GM12878 (cell line): ENCODE measurements at regions not wholly inside any gene's neighbourhood (a gene's known extent, or its start where the extent isn't known, plus 50 kb on each side); places are given as distances from the start of the nearest gene placed in this dataset.

Source experiments
- ATAC-seq: fragments of 200-7000 bp; cut with Tn5 transposase; 3 replicates; pipeline ENCODE4 v1.9.1; 2020; ENCODE audit warnings: mild to moderate bottlenecking, moderate library complexity
- BruUV-seq: library from RNA; stranded (reverse); fragments of 400-500 nt; replicated peaks from 2 replicates; lab custom pipeline; 2021; lab: Mats Ljungman, UMichigan
- CTCF ChIA-PET: fragments of 300-600 bp; sonication (Branson Sonifier 250); formaldehyde crosslinking; extraction: SDS; loops from one replicate; lab custom pipeline; 2021; ENCODE audit warnings: inconsistent platforms; lab: Yijun Ruan, JAX
- POLR2A ChIA-PET: fragments of 350-600 bp; formaldehyde crosslinking; extraction: SDS; loops from one replicate; lab custom pipeline; 2021; ENCODE audit warnings: inconsistent platforms; lab: Charles Lee
- RAD21 ChIA-PET: fragments of 300-600 bp; sonication (Branson Sonifier 250); formaldehyde crosslinking; loops from one replicate; lab custom pipeline; 2023; ENCODE audit warnings: antibody characterized with exemption; ENCODE audit not compliant: unreplicated experiment; lab: Charles Lee
- SMC1A ChIA-PET: fragments of 300-600 bp; sonication (Branson Sonifier 250); formaldehyde crosslinking; loops from one replicate; lab custom pipeline; 2023; ENCODE audit not compliant: unreplicated experiment, uncharacterized antibody; lab: Charles Lee
- DNase-seq: peaks from one replicate; pipeline ENCODE4 v3.0.0-alpha.2; 2011; ENCODE audit warnings: low read depth, low spot score
- FAIRE-seq: peaks from 3 replicates; lab custom pipeline; 2011; peaks lifted over from hg19 to GRCh38; lab: Jason Lieb, UNC
- H2AFZ ChIP-seq: 2 replicates; pipeline ENCODE4 v1.6.0; 2011; ENCODE audit warnings: low read depth, low read length, control low read depth; ENCODE audit not compliant: control insufficient read depth
- H3K27ac ChIP-seq: 2 replicates; pipeline ENCODE4 v1.5.1; 2011; ENCODE audit warnings: control low read depth; ENCODE audit not compliant: control insufficient read depth, insufficient read depth
- H3K27me3 ChIP-seq, 2 experiments: replicated peaks in 1 of 2; 2 replicates each; pipeline versions ENCODE4 v1.6.0 to v1.6.1; 2011; ENCODE audit warnings: low read length in 1 of 2; ENCODE audit not compliant: control insufficient read depth in 2 of 2, insufficient read depth in 2 of 2
- H3K36me3 ChIP-seq, 2 experiments: 2 replicates each; pipeline ENCODE4 v1.5.1; 2011; ENCODE audit warnings: low read length in 1 of 2; ENCODE audit not compliant: control insufficient read depth in 2 of 2, insufficient read depth in 2 of 2
- H3K4me1 ChIP-seq: 2 replicates; pipeline ENCODE4 v1.6.1; 2011; ENCODE audit warnings: mild to moderate bottlenecking, low read length, moderate library complexity, mixed read lengths; ENCODE audit not compliant: control insufficient read depth, insufficient read depth
- H3K4me2 ChIP-seq: 2 replicates; pipeline ENCODE4 v1.6.0; 2011; ENCODE audit warnings: control low read depth; ENCODE audit not compliant: control insufficient read depth, insufficient read depth
- H3K4me3 ChIP-seq: fragments of 200-600 bp; sonication (generic); 2 replicates; pipeline ENCODE4 v1.5.1; 2016
- H3K79me2 ChIP-seq: 2 replicates; pipeline ENCODE4 v1.6.0; 2011; ENCODE audit warnings: low read length; ENCODE audit not compliant: control insufficient read depth, insufficient read depth
- H3K9ac ChIP-seq: 2 replicates; pipeline ENCODE4 v1.8.0; 2011; ENCODE audit warnings: low read length, control low read depth, mixed read lengths; ENCODE audit not compliant: control insufficient read depth, insufficient read depth
- H3K9me3 ChIP-seq: replicated peaks from 3 replicates; pipeline ENCODE4 v1.5.1; 2011; ENCODE audit warnings: mild to moderate bottlenecking, low read length; ENCODE audit not compliant: control insufficient read depth, insufficient read depth
- H4K20me1 ChIP-seq: 2 replicates; pipeline ENCODE4 v1.6.0; 2011; ENCODE audit not compliant: control insufficient read depth, insufficient read depth
- EP300 ChIP-seq, 2 experiments: fragments of 150-350 bp in 1 of 2; IDR thresholded peaks; 2 replicates each; pipeline ENCODE4 v1.6.1; 2011 to 2012; ENCODE audit warnings: low read depth in 2 of 2, low read length in 2 of 2, borderline replicate concordance in 1 of 2, improper control_type of control experiment in 1 of 2, inconsistent platforms in 1 of 2; ENCODE audit not compliant: control insufficient read depth in 1 of 2
- LARP7 ChIP-seq: fragments of 450-650 bp; IDR thresholded peaks from 2 replicates; pipeline ENCODE4 v1.6.1; 2017; ENCODE audit warnings: mild to moderate bottlenecking
- NR2C2 ChIP-seq: IDR thresholded peaks from 2 replicates; pipeline ENCODE4 v1.6.1; 2011; ENCODE audit warnings: borderline replicate concordance, low read depth; ENCODE audit not compliant: control insufficient read depth, insufficient read length
- PAX5 ChIP-seq: IDR thresholded peaks from 2 replicates; pipeline ENCODE4 v1.6.1; 2011; ENCODE audit warnings: low read depth, low read length, borderline replicate concordance
- PKNOX1 ChIP-seq: fragments of 450-650 bp; IDR thresholded peaks from 2 replicates; pipeline ENCODE4 v1.6.1; 2016; ENCODE audit warnings: mild to moderate bottlenecking
- PML ChIP-seq: IDR thresholded peaks from 2 replicates; pipeline ENCODE4 v1.6.1; 2012; ENCODE audit warnings: low read length, inconsistent platforms
- POLR2AphosphoS2 ChIP-seq: IDR thresholded peaks from 2 replicates; pipeline ENCODE4 v1.6.1; 2011; ENCODE audit warnings: low read depth, mild to moderate bottlenecking, low read length, improper control_type of control experiment, moderate library complexity
- SMAD1 ChIP-seq: fragments of 450-650 bp; IDR thresholded peaks from 2 replicates; pipeline ENCODE4 v1.6.1; 2018; ENCODE audit warnings: mild to moderate bottlenecking, low read depth; ENCODE audit not compliant: partially characterized antibody
- SP1 ChIP-seq: IDR thresholded peaks from one replicate; pipeline ENCODE4 v1.6.1; 2011; ENCODE audit warnings: low read depth, low read length
- SREBF1 ChIP-seq: IDR thresholded peaks from 2 replicates; pipeline ENCODE4 v1.6.1; 2012; ENCODE audit warnings: mild to moderate bottlenecking, low read length
- SRF ChIP-seq, 2 experiments: IDR thresholded peaks; 2 replicates each; pipeline ENCODE4 v1.6.1; 2011; ENCODE audit warnings: low read depth in 2 of 2, low read length in 2 of 2, mild to moderate bottlenecking in 1 of 2, moderate library complexity in 1 of 2
- USF1 ChIP-seq: IDR thresholded peaks from 2 replicates; pipeline ENCODE4 v1.6.1; 2011; ENCODE audit warnings: borderline replicate concordance, low read depth, mild to moderate bottlenecking, moderate library complexity, mixed read lengths, low read length; ENCODE audit not compliant: insufficient read depth; ENCODE audit errors: extremely low read length
- WGBS: methylation state at CpG from one replicate; pipeline ENCODE4 v1.1.6; 2016; ENCODE audit warnings: low lambda C conversion rate; ENCODE audit not compliant: insufficient replicate concordance, insufficient coverage; ENCODE audit errors: missing lambda C conversion rate; 5-methylcytosine and 5-hydroxymethylcytosine counted together
- in situ Hi-C: fragments of 300-500 bp; cut with MboI; formaldehyde crosslinking; loops from 9 replicates; pipeline ENCODE4 v1.14.3; 2018; ENCODE audit warnings: mixed read lengths
- intact Hi-C: fragments of 100-400 bp; cut with micrococcal nuclease; formaldehyde crosslinking; loops from one replicate; pipeline ENCODE4 v1.14.2; 2022; ENCODE audit not compliant: unreplicated experiment

GRCh38 chr20:60092729-60093128 lies 134.5 kb downstream of the CDH26 start:
- no peak overlapping the region for H3K4me3 ChIP-seq
- CTCF ChIA-PET = no interaction called here
- H2AFZ ChIP-seq = no peak overlapping the region
- DNase-seq = no peak
- H4K20me1 ChIP-seq = no peaks in the 10 kb centered on the region
- H3K79me2 ChIP-seq = no peaks in the 10 kb centered on the region
- TF ChIP-seq POLR2AphosphoS2 (no peak), NR2C2 (no peak), SMAD1 (no peak)
- POLR2A ChIA-PET = no interaction called here
- no peak overlapping the region for H3K9ac ChIP-seq
- no peaks in the 10 kb centered on the region for H3K9me3 ChIP-seq
- RAD21 ChIA-PET = no interaction called here
- no peaks in the 10 kb centered on the region for H3K27me3 ChIP-seq
- no peak overlapping the region for H3K4me2 ChIP-seq
- SMC1A ChIA-PET = no interaction called here
- BruUV-seq = no TSS peak
- FAIRE-seq = no peak
- H3K36me3 ChIP-seq = no peaks in the 10 kb centered on the region
- H3K27ac ChIP-seq = no peak overlapping the region
- no peaks in the 10 kb centered on the region for H3K4me1 ChIP-seq
- in situ Hi-C loops (no loop called here), intact Hi-C loops (no loop called here)
- no peak for ATAC-seq

DNA sequence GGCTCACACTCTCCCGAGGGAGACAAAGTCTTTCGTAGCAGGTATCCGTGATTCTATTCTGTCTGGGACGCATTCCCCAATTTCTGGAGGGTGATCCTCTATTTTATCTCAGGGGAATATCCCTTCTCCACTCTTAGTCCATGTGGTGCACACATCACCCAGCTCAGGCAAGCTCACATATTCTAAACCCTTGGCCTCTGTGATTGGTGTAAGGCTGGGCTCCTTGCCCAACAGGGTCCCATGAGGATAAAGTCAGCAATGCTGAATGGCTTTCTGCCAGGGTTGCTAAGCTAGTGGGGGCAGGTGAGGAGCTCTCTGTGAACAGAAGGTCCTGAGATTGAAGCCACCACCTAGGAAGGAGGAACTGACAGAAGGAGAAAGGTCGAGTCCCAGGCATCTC lies 137.2 kb downstream of the CDH26 start:
- Histone ChIP-seq H4K20me1 (no peaks in the 10 kb centered on the region), H3K4me2 (no peak overlapping the region), H3K4me1 (no peaks in the 10 kb centered on the region), H3K79me2 (no peaks in the 10 kb centered on the region)
- DNase-seq = no peak
- no peak for TF ChIP-seq PKNOX1
- TF ChIP-seq SP1 = no peak
- no peak for TF ChIP-seq USF1
- no peak for TF ChIP-seq SRF (IDR thresholded peaks at IDR 0.05; ENCODE audit: low read depth in 2 of 2, low read length in 2 of 2)
- no peak for TF ChIP-seq PML
- no peak for TF ChIP-seq EP300 (IDR thresholded peaks at IDR 0.05; ENCODE audit: borderline replicate concordance in 1 of 2, control insufficient read depth in 1 of 2, low read depth in 2 of 2, low read length in 2 of 2)
- TF ChIP-seq LARP7 = no peak
- TF ChIP-seq PAX5 = no peak
- no peak for TF ChIP-seq SREBF1
- TF ChIP-seq, all 136 proteins: peak for 0
- in situ Hi-C loops = no loop called here
- intact Hi-C loops = no loop called here
- no peaks in the 10 kb centered on the region for H3K36me3 ChIP-seq
- no peak for FAIRE-seq
- no peak overlapping the region for H3K9ac ChIP-seq
- 21% methylated on average over 5 of the region's 5 CpGs for WGBS
- no peak overlapping the region for H3K4me3 ChIP-seq
- no peaks in the 10 kb centered on the region for H3K27me3 ChIP-seq
- CTCF ChIA-PET = interaction anchor here (1.7 kb wide), 1 partner anchor 9 kb away, joined by 4 read pairs; no protein-coding TSS in a partner anchor
- POLR2A ChIA-PET = no interaction called here
- H3K9me3 ChIP-seq = no peaks in the 10 kb centered on the region
- SMC1A ChIA-PET = no interaction called here
- RAD21 ChIA-PET = no interaction called here
- no peak overlapping the region for H3K27ac ChIP-seq
- no TSS peak for BruUV-seq
- no peak overlapping the region for H2AFZ ChIP-seq
- no peak for ATAC-seq
